ENCODE measurements at regions not wholly inside any gene's neighbourhood (a gene's known extent, or its start where the extent isn't known, plus 50 kb on each side); places are given as distances from the start of the nearest gene placed in this dataset.

DNA sequence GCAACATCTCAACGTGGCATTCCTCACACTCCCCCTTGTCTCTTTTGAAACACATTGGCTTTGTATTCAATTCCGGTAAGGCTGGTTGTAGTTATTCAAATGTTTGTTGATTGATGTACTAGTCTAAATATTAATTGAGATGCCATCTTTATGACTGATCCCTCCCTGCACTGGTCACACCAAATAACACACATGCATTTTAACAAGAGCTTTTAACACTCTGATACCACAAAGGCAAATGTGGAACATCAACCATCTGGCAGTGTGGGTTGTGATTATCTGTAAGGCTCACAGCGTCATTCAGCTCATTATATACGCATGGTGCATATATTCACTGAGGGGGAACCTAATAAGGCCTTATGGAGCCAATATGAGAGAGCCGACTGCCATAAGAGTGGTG, 305.0 kb downstream of the TENT4A start:
- peak; percentile 49 to 72 for DNase-seq

DNA sequence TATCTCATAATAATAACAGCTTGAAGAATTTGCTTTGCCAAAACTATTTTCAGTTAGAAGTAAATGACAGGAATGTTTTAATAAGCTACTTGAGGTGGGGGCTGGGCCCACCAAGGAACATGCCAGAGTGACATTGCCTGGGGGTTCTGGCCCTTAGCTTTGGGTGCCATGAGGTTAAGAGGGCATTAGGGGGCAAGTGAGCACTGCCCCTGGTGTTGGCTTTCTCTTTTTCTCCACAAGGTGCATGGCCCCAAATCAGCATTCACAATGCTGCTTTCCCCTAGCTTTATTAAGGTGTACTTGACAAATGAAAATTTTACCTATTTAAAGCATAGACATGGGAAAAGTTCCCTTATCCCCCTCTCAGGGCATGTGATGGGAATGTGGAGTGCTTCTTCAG, 305.4 kb downstream of the TENT4A start:
- no peak for DNase-seq

DNA sequence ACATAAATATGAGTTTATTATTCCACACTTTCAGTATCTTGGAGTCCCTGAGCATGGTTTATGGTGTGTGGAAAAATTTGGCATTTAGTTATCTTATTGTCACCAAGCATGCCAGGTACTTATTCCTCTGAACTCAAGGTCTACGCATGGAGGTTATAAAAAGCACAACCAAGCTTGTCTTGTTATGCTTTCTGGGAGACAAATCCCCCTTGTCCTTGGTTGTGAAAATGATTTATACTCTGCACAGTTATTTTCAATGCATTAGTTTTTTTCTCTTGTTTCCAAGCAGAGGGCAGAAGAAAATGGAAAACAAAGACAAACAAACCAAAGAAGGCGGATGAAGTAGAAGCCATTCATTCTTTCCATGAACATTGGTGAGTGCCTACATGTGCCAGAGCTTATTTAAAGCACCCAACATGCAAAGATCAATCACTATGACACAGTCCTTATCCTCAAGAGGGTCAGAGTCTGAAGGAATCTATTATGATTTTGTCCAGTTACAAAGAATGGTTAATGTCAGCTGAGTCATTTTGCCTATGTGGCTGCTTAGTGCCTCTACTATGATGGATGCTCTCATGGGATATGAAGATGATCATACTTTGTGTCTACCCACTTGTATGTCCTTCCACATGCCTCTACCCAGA, 323.1 kb downstream of the TENT4A start:
- no peak for DNase-seq

DNA sequence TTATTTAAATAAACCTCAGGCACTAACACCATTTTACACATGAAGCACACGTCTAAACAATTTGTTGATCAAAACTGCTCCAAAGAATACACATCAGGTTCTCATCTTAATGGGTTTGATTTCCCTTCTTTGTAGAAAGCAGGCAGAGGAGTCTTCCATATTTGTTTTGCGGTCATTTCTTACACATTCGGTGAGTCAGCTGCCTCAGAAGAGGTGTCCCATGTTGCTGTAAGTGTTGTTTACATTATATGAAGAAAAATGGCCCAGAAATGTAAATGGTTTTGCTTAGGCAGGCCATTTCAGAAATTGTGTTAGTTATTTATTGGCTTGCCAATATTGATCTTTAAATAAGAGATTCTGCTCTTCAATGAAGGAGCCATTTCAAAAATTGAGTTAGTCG, 325.8 kb downstream of the TENT4A start:
- no peak for DNase-seq

DNA sequence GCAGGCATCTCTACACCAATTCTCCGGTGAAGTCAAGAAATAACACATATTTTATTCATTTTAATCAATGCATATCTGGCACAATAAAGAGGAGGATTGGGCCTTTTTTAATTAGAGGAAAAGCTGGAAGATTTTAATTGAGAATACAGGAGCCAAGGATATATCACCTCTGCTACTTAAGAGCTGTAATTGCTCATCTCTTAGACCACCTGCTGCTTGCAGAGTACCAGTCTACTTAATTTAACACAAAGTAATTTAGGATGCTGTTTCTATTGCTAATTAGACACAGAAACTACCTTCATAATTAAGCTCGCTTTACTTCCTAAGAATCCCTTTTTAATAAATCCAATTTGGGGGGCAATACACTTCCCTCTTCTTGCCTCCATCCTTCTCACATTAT, 326.9 kb downstream of the TENT4A start:
- DNase-seq: no peak

DNA sequence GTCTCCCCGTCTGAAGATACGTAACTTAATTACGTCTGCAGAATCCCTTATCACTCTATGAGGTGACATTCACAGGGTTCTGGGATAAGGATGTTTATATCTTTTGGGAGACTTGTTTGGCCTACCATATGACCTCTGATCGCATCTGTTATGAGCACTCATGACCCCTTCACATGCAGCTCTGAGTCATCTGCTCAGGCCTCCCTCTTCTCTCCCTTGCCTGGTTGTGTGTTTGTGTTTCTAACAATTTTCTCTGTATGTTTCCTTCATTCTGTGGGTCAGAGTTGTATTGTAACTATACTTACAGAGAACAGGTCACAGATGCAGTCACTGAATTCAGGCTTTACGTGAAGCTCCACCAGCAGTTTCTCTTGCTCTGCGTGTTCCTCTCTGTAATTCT, 330.6 kb downstream of the TENT4A start:
- no peak for DNase-seq

DNA sequence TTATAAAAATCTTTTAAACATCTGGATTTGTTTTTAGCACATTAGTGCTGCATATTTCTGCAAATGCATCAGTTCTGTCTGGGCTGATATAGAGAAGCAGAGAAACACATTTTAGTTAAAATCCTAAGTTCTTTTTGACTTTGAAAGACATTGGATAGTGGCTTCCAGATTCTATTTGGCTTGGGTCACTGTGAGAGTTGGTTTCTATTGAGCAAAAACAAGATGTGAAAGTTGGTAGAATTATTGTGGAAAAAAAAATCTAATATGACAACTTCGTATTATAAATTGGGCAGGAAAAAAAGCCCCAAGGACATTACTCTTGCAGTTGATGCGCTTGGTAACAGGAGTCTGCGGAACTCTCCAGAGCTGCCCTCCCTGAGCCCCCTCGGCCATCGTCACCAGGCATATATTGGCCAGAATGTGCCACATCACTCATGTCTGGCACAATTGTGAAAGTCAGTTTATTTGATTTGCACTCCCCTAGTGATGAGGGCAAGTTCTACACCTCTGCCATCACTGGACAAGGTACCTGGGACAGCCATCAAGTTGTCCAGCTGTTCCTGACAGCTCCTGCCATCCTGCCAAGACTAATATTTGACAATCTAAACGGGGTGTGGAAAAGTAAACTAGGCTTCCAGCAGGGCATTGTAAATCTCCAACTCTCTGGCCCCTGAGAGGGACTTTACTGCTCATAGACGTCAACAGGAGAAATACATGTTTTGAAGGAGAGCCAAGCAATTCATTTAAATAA, 334.5 kb downstream of the TENT4A start:
- no peak for DNase-seq

DNA sequence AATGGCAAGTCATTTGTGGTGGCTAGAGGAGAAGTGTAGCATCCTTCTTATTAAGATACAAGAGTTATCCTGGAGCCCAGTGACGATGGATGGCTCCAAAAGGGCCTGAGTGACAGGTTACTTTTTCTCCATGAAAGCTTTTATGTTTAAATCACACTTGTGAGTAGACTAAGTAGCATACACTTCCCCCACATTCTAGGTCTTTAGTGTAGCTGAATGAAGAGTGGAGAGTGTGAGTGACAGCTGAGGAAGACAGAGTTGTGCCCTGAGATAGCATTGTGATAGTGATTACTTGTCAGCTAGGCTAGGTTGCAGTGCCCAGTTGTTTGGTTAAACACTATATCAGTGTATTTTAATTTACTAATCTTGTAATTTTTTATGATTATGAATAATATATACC, 337.8 kb downstream of the TENT4A start:
- DNase-seq: no peak

DNA sequence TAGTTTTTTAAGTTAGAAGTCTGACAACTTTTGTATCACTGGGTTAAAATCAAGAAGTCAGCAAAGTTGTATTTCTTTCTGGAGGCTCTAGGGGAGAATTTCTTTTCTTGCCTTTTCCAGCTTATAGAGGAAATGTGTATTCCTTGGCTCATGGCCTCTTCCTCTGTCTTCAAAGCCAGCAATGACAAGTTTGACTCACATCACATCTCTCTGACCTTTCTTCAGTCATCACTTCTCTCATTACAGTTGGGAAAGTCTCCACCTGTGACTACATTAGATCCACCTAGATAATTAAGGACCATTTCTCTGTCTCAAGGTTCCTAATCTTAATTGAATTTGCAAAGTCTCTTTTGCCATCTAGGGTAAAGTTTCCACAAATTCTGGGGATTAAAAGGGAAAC, 339.9 kb downstream of the TENT4A start:
- no peak for DNase-seq

DNA sequence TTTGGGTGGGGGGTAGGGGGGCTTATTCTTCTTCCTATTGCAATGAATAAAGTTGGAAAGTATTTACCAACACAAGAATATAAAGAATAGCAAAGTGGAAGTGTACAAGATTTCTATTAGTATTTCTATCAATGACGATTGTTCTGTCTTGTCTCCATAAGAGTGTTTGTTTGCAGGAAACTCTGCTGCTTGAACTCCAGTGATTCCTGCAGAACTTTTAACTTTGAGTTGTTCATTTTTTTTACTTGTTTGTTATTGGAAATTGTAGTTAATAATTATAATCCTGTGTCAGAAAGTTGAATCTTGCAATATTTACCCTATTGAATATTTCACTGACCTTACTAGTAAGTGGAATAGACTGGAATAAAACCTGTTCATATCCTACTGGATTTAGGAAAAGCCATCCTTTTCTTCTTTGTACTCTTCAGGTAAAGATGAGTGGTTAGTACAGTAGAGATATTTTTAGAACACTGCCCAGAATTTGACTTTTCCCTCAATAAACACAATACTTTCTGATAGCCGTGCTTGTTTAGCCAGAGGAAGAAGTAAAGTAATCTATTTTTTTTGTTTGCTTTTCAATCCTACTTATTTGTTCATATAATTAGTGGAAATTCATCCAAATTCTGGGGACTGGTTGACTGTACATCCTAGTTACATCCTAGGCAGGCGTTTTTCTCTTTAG, 340.4 kb downstream of the TENT4A start:
- DNase-seq: no peak

DNA sequence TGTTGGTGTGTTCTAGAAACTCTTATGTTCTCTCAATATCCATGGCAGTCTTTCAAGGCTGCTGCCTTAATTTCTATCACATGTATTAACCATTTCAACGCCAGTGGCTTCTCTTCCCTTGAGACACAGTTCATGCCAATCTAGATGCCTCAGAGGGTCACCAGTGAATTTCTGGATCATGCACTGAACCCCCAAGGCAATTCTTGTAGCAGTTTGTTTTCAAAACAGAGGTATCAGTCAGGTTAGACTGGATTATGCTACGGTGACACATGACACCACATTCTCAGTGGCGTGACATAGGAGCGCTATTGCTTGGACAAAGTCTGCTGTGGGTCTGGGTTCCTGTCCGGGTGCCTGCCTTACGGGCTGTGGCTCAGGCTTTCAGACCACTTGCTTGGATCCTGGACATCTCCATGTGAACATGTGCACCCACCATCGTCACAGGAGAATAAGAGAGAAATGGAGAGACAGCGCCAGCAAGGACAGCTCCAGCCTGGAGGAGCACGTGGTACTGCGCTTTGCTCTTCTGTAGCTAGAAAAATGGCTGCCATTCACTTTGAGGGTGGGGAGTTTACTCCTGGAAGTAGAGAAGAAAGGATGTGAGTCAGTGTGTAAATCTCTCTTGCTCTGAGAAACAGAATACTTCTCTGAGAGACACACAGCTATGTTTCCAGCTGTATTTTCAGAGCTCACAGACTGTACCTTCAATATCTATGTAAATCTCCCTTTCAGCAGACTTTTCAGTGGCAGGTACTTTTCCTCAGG, 329.3 kb upstream of the ADCY2 start:
- no peak for DNase-seq

DNA sequence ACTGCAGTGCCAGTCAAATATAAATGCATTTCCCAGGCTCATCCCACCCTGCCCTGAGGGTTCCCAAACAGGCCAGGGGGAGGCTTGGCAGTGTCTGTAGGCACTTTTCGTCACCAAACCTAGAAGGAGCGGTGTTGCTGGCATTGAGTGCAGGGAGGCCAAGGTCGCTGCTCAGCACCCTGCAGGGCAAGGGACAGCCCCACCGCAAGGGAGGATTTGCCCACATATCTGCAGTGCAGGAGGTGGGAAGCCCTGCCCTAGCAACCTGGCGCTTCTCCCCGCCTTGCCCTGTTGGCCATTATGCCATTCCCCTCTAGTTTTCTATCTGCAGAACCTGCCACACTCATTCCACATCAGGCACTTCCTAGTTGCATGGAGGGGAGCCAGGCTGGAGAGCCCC, 327.8 kb upstream of the ADCY2 start:
- DNase-seq: no peak

DNA sequence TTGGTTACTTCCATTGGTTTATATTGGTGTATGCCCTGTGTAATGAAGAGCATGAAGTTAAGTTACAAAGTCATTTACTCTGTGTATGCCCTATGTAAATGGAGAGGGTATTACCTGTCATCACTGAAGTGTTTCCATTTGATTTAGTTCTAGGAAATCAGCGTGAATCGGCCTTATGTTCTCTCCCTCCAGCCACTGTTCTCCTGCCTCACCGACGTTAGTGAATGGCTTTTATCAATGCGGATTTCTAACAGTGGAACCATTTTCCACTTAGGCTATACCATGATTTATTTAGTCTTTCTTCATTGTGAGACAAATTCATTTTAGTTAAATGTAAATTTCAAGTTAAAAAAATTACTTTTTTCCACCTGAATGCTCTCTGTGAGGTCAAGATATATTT, 327.0 kb upstream of the ADCY2 start:
- DNase-seq: no peak

DNA sequence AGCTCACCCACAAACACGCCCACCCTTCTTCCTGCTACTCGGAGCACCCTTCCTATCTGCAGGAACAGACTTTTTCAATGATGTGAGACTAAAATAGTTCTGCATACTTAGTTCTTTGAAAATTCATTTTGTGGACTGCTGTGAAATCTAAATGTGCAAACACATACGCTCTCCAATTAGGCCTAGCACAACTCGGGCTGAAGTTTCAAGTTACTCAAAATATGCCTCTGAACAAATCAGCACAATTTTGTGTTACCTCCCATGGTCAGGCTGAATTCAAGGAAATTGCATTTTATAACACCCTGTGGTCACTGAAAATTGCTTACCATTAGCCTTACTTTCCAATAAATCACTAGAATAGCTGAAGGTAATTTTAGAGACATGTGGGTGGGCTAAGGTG, 323.8 kb upstream of the ADCY2 start:
- DNase-seq: no peak

DNA sequence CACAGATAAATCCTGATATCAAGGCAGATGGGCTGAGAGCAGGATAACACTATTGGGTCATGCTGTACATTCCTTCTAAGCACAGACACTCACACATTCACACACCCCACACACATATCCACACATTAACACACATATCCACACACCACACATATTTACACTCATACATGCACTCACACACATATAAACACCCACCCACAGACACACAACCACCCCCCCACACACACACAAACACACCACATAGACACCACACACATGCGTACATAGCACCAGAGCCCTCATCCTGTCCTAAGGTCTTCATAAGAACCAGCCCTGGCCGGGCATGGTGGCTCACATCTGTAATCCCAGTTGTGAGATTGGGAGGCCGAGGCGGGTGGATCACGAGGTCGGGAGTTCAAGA, 322.3 kb upstream of the ADCY2 start:
- DNase-seq: no peak

DNA sequence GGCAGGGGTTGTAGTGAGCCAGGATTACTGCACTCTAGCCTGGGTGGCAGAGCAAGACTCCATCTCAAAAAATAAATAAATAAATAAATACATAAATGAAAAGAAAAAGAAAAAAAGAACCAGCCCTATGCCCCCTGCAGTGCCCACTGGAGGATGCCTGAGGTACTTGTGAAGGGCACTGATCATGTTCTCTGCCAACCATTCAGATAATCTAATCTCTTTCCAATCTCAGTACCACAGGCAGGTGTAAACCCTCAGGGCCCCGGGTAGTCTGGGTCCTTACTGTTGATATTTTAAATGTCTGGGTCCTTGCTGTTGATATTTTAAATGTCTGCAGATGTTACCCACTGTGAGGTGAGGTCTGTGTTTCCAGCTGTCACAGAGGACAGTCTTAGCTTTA, 321.8 kb upstream of the ADCY2 start:
- no peak for DNase-seq

DNA sequence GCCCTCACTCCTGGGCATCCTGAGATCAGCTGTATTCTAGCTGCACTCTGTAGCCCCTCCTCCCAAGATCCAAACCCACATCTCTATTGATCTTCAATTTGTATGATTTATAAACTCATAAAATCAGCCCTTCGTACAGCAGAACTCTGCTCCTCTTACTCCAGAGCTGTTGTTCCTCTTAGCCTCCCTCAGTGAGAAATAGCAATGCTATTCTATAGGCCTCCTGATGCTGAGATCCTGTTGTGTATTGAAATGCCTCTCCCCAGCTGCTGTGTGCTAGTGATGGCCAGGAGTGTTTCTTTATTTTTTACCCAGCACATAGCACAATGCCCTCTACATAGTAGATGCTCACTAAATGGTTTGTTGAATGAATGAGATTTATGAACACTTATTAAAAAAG, 320.5 kb upstream of the ADCY2 start:
- DNase-seq: no peak

DNA sequence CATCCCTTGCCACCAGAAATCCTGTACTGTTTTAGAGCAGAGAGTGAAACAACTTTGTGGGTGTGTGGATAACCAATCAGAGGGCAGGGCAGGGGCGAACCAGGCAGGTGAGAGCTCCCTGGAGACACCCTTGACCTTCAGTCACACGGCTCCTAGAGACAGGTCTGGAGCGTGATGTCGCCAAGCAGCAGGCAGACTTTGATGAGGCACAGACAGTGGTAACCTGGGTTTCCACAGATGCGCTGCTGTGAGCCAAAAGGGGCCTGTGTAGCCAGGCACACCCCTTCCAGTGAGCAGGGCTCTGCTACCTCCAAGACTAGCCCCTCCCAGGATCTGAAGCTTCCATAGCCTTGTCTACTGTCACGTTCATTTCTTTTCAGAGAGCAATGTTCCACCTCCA, 317.8 kb upstream of the ADCY2 start:
- DNase-seq: no peak

DNA sequence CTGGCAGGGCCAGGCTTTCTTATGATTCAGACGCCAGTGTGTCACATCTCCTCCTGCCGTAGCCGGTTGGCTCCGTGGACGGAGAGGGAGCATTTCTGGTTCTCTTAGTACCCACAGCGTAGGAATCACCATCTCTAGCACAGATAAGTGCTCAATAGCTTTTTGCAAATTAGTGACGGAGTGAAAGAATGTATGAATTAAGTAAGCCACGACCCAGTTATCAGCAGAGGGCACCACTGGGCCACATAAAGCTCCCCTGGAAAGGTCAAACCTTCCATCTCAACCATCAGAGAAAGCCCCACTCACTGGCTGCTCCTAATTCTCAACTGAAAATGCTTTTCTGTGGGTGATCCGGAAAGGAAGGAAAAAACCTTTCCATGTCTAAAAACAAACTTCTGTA, 317.0 kb upstream of the ADCY2 start:
- DNase-seq: no peak

DNA sequence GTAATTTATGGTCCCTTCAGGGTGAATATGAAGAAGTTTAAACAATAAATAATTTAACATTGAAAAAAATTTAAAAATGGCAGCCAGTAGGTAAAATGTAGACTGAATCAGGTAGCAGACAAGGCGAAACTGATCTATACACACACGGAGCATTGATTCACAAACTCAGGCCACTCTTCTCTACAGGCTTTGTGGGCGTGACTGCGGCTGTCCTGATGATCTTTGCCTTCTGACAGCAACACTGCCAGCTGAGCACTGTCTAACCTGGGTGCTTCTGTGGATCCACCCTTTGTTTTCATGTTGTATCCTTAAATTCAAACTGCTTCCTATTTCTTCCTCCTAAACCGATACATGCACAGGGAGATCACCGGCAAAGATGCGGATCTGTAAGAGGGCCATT, 315.4 kb upstream of the ADCY2 start:
- DNase-seq: no peak

DNA sequence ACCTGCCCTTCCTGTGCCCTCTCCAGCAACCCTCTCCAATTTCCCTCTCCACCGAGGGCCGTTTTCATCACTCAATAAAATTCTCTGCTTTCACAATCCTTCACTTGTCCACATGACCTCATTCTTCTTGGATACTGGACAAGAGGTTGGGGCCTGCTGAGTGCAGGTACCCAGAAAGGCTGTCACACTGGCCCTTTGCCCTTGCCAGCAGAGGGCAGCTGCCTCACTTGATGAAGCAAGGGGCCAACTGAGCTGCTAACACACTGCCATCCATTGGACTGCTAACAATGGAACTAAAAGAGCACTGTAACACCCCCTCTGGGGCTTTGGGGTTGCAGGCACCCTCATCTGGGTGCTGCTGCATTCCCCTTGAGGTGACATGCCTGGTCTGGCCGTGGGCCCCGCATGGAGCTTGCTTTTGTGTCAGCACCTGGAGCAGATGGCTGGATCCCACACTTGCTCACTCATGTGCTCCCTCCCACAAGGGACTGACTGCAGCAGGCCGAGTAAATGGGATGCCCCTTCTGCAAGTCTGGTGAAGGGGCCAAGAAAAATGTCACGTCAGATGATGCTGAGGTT, 308.1 kb upstream of the ADCY2 start:
- no peak for DNase-seq

DNA sequence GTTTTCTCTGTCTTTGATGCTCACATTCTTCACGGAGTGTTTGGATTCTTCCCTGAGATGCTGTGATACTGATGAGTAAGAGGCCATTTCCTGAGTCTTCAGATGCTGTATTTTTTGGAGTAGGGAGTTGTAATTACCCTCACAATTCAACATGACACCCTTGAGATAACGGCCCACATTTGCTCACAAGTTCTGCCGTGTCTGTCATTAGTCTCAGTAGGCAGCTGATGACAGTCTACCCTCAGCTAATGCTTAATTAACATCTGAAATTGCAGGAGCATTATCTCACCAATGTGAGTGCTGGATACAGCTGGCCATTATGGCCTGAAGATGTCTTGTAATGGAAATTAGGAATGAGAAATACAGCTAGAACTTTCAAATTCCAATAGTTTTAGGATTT, 307.1 kb upstream of the ADCY2 start:
- no peak for DNase-seq

DNA sequence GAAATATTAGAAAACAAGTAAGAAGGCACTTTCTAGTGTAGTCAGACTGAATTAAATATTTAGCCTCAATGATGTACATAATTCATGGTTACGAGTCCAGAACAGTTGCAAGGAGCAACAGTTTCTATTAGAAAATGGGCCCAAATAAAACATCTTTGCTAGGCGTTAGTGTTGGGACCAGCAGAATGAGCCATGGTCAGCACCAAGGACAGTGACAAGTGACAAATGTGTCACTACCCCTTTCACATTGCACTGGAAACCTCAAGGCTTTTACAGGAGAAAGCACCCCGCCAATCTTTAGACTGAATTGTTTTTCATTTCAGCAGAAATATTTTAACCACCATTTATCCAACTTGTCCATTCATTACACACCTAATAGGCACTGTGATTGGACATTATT, 301.3 kb upstream of the ADCY2 start:
- no peak for DNase-seq
